ENCODE measurements at regions not wholly inside any gene's neighbourhood (a gene's known extent, or its start where the extent isn't known, plus 50 kb on each side); places are given as distances from the start of the nearest gene placed in this dataset.
"Not testable (repeated sequence)": the region's sequence is repeated elsewhere in the genome, so short reads cannot be mapped to it uniquely, and the experiment has no call there.

DNA sequence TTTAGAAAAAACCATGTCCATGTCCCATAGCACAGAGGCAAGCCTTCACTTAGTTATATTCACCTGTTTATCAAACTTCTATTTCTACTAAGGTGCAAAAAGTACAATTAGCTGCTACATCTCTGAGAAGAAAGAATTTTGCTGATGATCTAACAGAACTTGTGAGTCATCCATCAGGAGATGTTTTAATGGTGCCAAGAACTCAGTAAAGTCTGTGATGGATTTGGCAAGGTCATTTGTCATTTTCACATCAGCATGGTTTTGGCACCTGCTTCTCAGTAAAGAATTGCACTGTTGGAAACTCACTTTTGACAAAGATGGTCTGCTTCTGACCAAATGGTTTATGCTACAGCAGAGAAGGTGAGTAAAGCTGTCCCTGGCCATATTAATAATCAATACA lies 195.7 kb upstream of the TMEFF2 start:
- Histone ChIP-seq H3K4me3 (no peak overlapping the region), H3K9me3 (peaks cover 0 to 9% (median 0%) of the 10 kb centered on the region in 8 donors), H3K4me1 (no peaks in the 10 kb centered on the region), H3K27me3 (replicated peaks in 1 of 7) (no peaks in the 10 kb centered on the region), H3K27ac (no peak overlapping the region), H3K36me3 (no peaks in the 10 kb centered on the region)
- no peak for DNase-seq
- intact Hi-C loops (cut with DNase I; ENCODE audit: low total_unique reads), result no loop called here
- TF ChIP-seq POLR2AphosphoS5 (IDR thresholded peaks at IDR 0.05) (no peak), POLR2A (IDR thresholded peaks at IDR 0.05) (no peak)
- TF ChIP-seq, protein P1, sequence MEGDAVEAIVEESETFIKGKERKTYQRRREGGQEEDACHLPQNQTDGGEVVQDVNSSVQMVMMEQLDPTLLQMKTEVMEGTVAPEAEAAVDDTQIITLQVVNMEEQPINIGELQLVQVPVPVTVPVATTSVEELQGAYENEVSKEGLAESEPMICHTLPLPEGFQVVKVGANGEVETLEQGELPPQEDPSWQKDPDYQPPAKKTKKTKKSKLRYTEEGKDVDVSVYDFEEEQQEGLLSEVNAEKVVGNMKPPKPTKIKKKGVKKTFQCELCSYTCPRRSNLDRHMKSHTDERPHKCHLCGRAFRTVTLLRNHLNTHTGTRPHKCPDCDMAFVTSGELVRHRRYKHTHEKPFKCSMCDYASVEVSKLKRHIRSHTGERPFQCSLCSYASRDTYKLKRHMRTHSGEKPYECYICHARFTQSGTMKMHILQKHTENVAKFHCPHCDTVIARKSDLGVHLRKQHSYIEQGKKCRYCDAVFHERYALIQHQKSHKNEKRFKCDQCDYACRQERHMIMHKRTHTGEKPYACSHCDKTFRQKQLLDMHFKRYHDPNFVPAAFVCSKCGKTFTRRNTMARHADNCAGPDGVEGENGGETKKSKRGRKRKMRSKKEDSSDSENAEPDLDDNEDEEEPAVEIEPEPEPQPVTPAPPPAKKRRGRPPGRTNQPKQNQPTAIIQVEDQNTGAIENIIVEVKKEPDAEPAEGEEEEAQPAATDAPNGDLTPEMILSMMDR (IDR thresholded peaks at IDR 0.05 in 8 of 11, conservative IDR thresholded peaks at IDR 0.05 in 3 of 11), result no peak

DNA sequence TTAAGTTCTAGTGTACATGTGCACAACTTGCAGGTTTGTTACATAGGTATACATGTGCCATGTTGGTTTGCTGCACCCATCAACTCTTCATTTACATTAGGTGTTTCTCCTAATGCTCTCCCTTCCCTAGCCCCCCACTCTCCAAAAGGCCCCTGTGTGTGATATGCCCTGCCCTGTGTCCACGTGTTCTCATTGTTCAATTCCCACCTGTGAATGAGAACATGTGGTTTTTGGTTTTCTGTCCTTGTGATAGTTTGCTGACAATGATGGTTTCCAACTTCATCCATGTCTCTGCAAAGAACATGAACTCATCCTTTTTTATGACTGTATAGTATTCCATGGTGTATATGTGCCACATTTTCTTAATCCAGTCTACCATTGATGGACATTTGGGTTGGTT lies 189.5 kb upstream of the TMEFF2 start:
- intact Hi-C loops (cut with DNase I; ENCODE audit: low total_unique reads); H3K27ac ChIP-seq; DNase-seq; H3K4me3 ChIP-seq; H3K4me1 ChIP-seq; H3K36me3 ChIP-seq; H3K27me3 ChIP-seq (replicated peaks in 1 of 7): not testable (repeated sequence)
- H3K9me3 ChIP-seq, result peaks cover 0 to 21% (median 2%) of the 10 kb centered on the region in 8 donors
- WGBS, 5 donors, result 69 to 88% (median 80%) methylated on average over 1 of the region's 1 CpG

DNA sequence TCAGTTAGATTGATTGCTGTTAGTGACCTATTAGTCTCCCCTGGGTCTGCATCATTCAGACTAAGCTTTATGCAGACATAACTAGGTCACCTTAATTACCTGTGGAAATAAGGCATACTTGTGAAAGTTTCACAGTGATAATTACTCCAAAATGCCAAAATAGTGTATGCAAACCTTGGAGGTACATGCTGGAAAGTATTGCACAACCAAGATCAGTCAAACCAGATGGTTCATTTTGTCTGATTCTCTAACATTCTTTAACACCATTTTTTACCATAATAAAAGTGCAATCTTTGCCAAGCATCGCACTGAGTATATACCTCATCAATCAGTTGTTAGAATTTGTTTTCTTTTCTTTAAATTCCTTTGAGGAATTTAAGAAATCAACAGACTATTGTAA lies 186.3 kb upstream of the TMEFF2 start:
- Histone ChIP-seq H3K27ac (no peak overlapping the region), H3K4me1 (no peaks in the 10 kb centered on the region), H3K27me3 (replicated peaks in 1 of 7) (no peaks in the 10 kb centered on the region), H3K4me3 (no peak overlapping the region), H3K36me3 (no peaks in the 10 kb centered on the region), H3K9me3 (peaks cover 0 to 17% (median 2%) of the 10 kb centered on the region in 8 donors)
- DNase-seq, result no peak
- WGBS, 5 donors, result 67 to 89% (median 78%) methylated on average over 1 of the region's 1 CpG
- TF ChIP-seq POLR2AphosphoS5 (IDR thresholded peaks at IDR 0.05), result no peak
- TF ChIP-seq POLR2A (IDR thresholded peaks at IDR 0.05), result no peak
- TF ChIP-seq, protein P1 (IDR thresholded peaks at IDR 0.05 in 8 of 11, conservative IDR thresholded peaks at IDR 0.05 in 3 of 11), result no peak
- intact Hi-C loops (cut with DNase I; ENCODE audit: low total_unique reads), result no loop called here

DNA sequence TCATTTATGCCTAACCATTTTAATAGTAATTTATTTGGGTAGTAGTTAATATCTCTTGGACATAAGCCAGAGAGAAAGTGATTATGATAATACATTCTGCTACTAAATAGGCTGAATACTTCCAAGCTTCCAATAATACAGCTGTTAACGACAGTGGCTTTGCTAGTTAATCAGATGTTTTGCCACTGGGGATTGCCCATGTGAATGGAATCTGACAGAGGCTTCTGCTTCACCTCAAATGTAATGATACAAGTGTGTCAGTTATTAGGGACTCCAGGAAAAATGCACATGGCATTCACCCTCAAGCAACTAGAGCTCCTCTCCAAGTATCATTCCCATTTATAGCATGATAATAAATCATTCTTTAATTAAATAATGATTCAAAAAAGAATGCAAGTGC lies 185.0 kb upstream of the TMEFF2 start:
- no peak for DNase-seq
- no peak for TF ChIP-seq POLR2AphosphoS5 (IDR thresholded peaks at IDR 0.05)
- no peak overlapping the region for H3K4me3 ChIP-seq
- H3K36me3 ChIP-seq, result no peaks in the 10 kb centered on the region
- intact Hi-C loops (cut with DNase I; ENCODE audit: low total_unique reads), result no loop called here
- 56 to 89% (median 77%) methylated on average over 1 of the region's 1 CpG for WGBS, 5 donors
- H3K27ac ChIP-seq, result no peak overlapping the region
- H3K9me3 ChIP-seq, result peaks cover 0 to 9% (median 2%) of the 10 kb centered on the region in 8 donors
- no peaks in the 10 kb centered on the region for H3K4me1 ChIP-seq
- H3K27me3 ChIP-seq (replicated peaks in 1 of 7), result no peaks in the 10 kb centered on the region

DNA sequence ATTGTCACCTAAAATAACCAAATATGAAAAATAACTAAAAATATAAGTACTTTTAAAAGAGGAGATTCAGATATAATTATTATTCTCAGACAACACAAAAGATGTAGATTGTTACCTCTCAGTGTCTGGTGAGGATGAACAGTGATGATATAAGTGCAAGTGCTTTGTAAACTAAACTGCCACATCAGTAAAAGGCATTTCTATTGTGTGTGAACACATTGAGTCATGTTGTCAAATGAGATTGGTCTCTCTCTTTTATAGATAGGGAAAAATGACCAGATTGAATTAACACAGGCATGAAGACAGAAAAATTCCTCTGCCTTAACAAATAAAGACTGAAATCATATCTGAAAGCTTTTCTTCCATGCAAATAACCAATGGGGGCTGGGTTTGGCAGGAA lies 182.4 kb upstream of the TMEFF2 start:
- intact Hi-C loops (cut with DNase I; ENCODE audit: low total_unique reads), result no loop called here
- Histone ChIP-seq H3K36me3 (no peaks in the 10 kb centered on the region), H3K9me3 (no peaks in the 10 kb centered on the region), H3K27ac (no peak overlapping the region), H3K4me1 (no peaks in the 10 kb centered on the region), H3K27me3 (replicated peaks in 1 of 7) (no peaks in the 10 kb centered on the region), H3K4me3 (no peak overlapping the region)
- TF ChIP-seq POLR2A (IDR thresholded peaks at IDR 0.05), result no peak
- TF ChIP-seq, protein P1 (IDR thresholded peaks at IDR 0.05 in 8 of 11, conservative IDR thresholded peaks at IDR 0.05 in 3 of 11), result no peak
- TF ChIP-seq POLR2AphosphoS5 (IDR thresholded peaks at IDR 0.05), result no peak
- DNase-seq, result no peak

Measured in spleen (tissue), 11 donors.